Activated naive CD4-positive, alpha-beta T cell treated with anti-CD3 and anti-CD28 coated beads for 36 hours (primary cell): ENCODE measurements at regions not wholly inside any gene's neighbourhood (a gene's known extent, or its start where the extent isn't known, plus 50 kb on each side); places are given as distances from the start of the nearest gene placed in this dataset.

Experiments used
- CTCF ChIA-PET: fragments of 350-600 bp; sonication (Branson Sonifier 250); formaldehyde crosslinking; loops from one replicate; lab custom pipeline; 2021; ENCODE audit warnings: antibody characterized with exemption; lab: Charles Lee
- DNase-seq: peaks from one replicate; pipeline ENCODE4 v3.0.0-alpha.2; 2020
- H3K27ac Mint-ChIP-seq: one replicate; pipeline ENCODE4 v1.8.0; 2021; ENCODE audit warnings: mild to moderate bottlenecking, mixed read lengths
- H3K27me3 Mint-ChIP-seq: one replicate; pipeline ENCODE4 v1.8.0; 2021; ENCODE audit warnings: low read depth, mixed read lengths
- H3K36me3 Mint-ChIP-seq: one replicate; pipeline ENCODE4 v1.8.0; 2021; ENCODE audit warnings: low read depth, mixed read lengths
- H3K4me1 Mint-ChIP-seq: one replicate; pipeline ENCODE4 v1.8.0; 2021; ENCODE audit warnings: low read depth, mixed read lengths
- H3K4me3 Mint-ChIP-seq: one replicate; pipeline ENCODE4 v1.8.0; 2021; ENCODE audit warnings: mild to moderate bottlenecking, moderate library complexity, mixed read lengths
- H3K9me3 Mint-ChIP-seq: one replicate; pipeline ENCODE4 v1.8.0; 2021; ENCODE audit warnings: mixed read lengths
- intact Hi-C: fragments of 100-400 bp; cut with micrococcal nuclease; formaldehyde crosslinking; loops from one replicate; pipeline ENCODE4 v1.15.1; 2023

DNA sequence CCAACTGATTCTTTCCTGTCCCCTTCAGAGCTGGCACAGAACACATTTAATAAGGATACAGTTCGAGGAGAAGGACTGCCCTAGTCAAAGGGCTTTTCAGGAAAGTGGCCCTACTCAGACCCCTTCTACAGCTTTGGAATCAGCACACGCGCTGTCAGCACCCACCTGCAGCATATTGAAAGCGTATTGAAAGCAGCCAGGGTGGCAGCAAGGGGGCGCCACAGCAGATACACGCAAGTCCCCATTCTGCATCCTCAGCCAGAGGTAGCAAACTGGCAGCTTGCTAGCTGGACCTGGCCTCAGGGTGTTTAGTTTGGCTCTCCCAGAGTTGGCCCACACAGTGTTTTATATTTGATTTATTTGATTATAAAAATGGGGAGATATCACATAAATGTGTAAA lies 101.0 kb upstream of the NT5C1B start:
- H3K9me3 Mint-ChIP-seq, result no peaks in the 10 kb centered on the region
- CTCF ChIA-PET, result no interaction called here
- no peak overlapping the region for H3K27ac Mint-ChIP-seq
- no peak for DNase-seq
- H3K4me1 Mint-ChIP-seq, result no peaks in the 10 kb centered on the region
- no peak overlapping the region for H3K4me3 Mint-ChIP-seq
- H3K36me3 Mint-ChIP-seq, result peaks cover 9% of the 10 kb centered on the region
- no peaks in the 10 kb centered on the region for H3K27me3 Mint-ChIP-seq
- intact Hi-C loops, result no loop called here

- Mint-ChIP-seq H3K9me3 (no peaks in the 10 kb centered on the region), H3K27ac (no peak overlapping the region), H3K4me3 (no peak overlapping the region), H3K36me3 (no peaks in the 10 kb centered on the region), H3K27me3 (no peaks in the 10 kb centered on the region), H3K4me1 (peaks cover 4% of the 10 kb centered on the region)
- DNase-seq, result no peak
- intact Hi-C loops, result no loop called here
- CTCF ChIA-PET, result no interaction called here
Observed at GRCh38 chr2:18684206-18685038, 95.1 kb upstream of the NT5C1B start.

DNA sequence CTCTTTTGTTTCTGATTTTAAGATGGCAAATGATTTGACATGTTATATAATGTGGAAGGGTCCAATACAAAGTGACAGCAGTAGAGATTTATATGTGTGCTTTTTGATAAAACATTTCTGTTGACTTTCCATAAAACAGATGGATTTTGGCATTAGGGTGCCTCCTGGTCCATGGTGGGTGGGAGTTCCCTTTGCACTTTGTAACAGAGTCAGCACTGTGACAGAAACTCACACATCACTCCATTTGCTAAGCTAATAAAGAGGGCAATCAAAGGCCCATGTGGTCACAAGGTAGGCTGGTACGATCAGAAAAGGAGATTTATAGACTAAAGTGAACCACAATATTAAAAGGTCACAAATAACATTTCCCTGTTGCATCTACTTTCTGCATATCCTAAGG lies 93.3 kb upstream of the NT5C1B start:
- CTCF ChIA-PET, result no interaction called here
- intact Hi-C loops, result no loop called here
- H3K27me3 Mint-ChIP-seq, result no peaks in the 10 kb centered on the region
- H3K36me3 Mint-ChIP-seq, result peaks cover 4% of the 10 kb centered on the region
- peaks cover 4% of the 10 kb centered on the region for H3K4me1 Mint-ChIP-seq
- H3K9me3 Mint-ChIP-seq, result no peaks in the 10 kb centered on the region
- H3K4me3 Mint-ChIP-seq, result no peak overlapping the region
- no peak for DNase-seq
- no peak overlapping the region for H3K27ac Mint-ChIP-seq

GRCh38 chr2:18677280-18677679 lies 87.9 kb upstream of the NT5C1B start:
- H3K4me1 Mint-ChIP-seq, result peaks cover 2% of the 10 kb centered on the region

GRCh38 chr2:18674309-18674708 lies 84.9 kb upstream of the NT5C1B start:
- Mint-ChIP-seq H3K9me3 (peaks cover 33% of the 10 kb centered on the region), H3K27me3 (no peaks in the 10 kb centered on the region), H3K27ac (no peak overlapping the region), H3K4me3 (no peak overlapping the region), H3K4me1 (no peaks in the 10 kb centered on the region), H3K36me3 (peaks cover 37% of the 10 kb centered on the region)
- DNase-seq, result no peak
- intact Hi-C loops, result no loop called here
- CTCF ChIA-PET, result no interaction called here

More at GRCh38 chr2:18677280-18677679, 87.9 kb upstream of the NT5C1B start:
- intact Hi-C loops, result no loop called here
- Mint-ChIP-seq H3K36me3 (peaks cover 17% of the 10 kb centered on the region), H3K4me3 (no peak overlapping the region), H3K9me3 (peaks cover 22% of the 10 kb centered on the region), H3K27me3 (no peaks in the 10 kb centered on the region), H3K27ac (no peak overlapping the region)
- CTCF ChIA-PET, result no interaction called here
- no peak for DNase-seq

DNA sequence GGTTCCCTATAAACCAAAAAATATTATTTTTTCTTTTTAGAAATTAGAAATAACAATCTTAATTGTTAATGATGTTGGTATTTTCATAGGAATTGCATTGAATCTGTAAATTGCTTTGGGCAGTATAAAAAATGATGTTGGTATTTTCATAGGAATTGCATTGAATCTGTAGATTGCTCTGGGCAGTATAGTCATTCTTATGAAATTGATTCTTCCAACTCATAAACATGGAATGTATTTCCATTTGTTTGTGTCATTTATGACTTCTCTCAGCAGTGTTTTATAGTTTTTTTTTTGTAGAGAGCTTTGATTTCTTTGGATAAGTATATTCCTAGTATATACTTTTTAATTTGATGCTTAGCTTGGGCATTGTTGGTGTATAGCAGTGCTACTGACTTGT lies 82.0 kb upstream of the NT5C1B start:
- intact Hi-C loops, result no loop called here
- Mint-ChIP-seq H3K27me3 (no peaks in the 10 kb centered on the region), H3K27ac (no peak overlapping the region), H3K4me3 (no peak overlapping the region), H3K9me3 (peaks cover 38% of the 10 kb centered on the region), H3K36me3 (peaks cover 41% of the 10 kb centered on the region), H3K4me1 (no peaks in the 10 kb centered on the region)
- no peak for DNase-seq
- CTCF ChIA-PET, result no interaction called here

DNA sequence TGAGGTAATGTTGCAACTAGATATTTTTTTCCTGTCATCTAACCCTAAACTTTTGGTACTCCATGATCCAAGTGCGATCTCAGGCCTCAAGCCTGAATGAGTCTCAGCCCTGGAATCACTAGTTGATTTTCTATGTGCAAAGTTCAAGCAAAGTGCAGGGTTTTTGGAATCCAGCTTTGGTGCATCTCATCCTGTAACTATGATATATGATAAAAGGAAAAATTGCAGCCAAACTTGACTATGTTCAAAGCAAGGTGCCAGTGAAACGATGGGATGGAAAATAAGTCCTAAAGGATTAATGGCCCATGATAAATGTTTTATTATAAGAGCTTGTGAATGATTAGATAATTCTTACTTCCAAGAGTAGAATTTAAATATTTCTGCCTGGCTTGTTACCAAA lies 78.9 kb upstream of the NT5C1B start:
- no peaks in the 10 kb centered on the region for H3K27me3 Mint-ChIP-seq
- H3K36me3 Mint-ChIP-seq, result peaks cover 30% of the 10 kb centered on the region
- intact Hi-C loops, result no loop called here
- peaks cover 21% of the 10 kb centered on the region for H3K9me3 Mint-ChIP-seq
- DNase-seq, result no peak
- no peak overlapping the region for H3K27ac Mint-ChIP-seq
- H3K4me1 Mint-ChIP-seq, result no peaks in the 10 kb centered on the region
- CTCF ChIA-PET, result no interaction called here
- no peak overlapping the region for H3K4me3 Mint-ChIP-seq

- no peak overlapping the region for H3K27ac Mint-ChIP-seq
- no peaks in the 10 kb centered on the region for H3K4me1 Mint-ChIP-seq
- no peaks in the 10 kb centered on the region for H3K27me3 Mint-ChIP-seq
- peaks cover 6% of the 10 kb centered on the region for H3K9me3 Mint-ChIP-seq
- CTCF ChIA-PET, result no interaction called here
- peaks cover 14% of the 10 kb centered on the region for H3K36me3 Mint-ChIP-seq
- no peak overlapping the region for H3K4me3 Mint-ChIP-seq
- no peak for DNase-seq
- intact Hi-C loops, result no loop called here
Observed at GRCh38 chr2:18664421-18664820, 75.1 kb upstream of the NT5C1B start.

- peaks cover 11% of the 10 kb centered on the region for H3K36me3 Mint-ChIP-seq
- H3K27ac Mint-ChIP-seq, result no peak overlapping the region
- H3K4me3 Mint-ChIP-seq, result no peak overlapping the region
- intact Hi-C loops, result no loop called here
- CTCF ChIA-PET, result no interaction called here
- H3K27me3 Mint-ChIP-seq, result no peaks in the 10 kb centered on the region
- H3K9me3 Mint-ChIP-seq, result peaks cover 6% of the 10 kb centered on the region
- DNase-seq, result no peak
- no peaks in the 10 kb centered on the region for H3K4me1 Mint-ChIP-seq
Observed at GRCh38 chr2:18663861-18664260, 74.5 kb upstream of the NT5C1B start.

GRCh38 chr2:18662689-18663088 lies 73.3 kb upstream of the NT5C1B start:
- H3K4me1 Mint-ChIP-seq, result no peaks in the 10 kb centered on the region
- peaks cover 7% of the 10 kb centered on the region for H3K36me3 Mint-ChIP-seq
- H3K27me3 Mint-ChIP-seq, result no peaks in the 10 kb centered on the region
- H3K4me3 Mint-ChIP-seq, result no peak overlapping the region
- peak overlapping the region; percentile 40 for H3K27ac Mint-ChIP-seq
- CTCF ChIA-PET, result no interaction called here
- peaks cover 3% of the 10 kb centered on the region for H3K9me3 Mint-ChIP-seq
- intact Hi-C loops, result no loop called here
- no peak for DNase-seq

GRCh38 chr2:18659915-18660314 lies 70.5 kb upstream of the NT5C1B start:
- Mint-ChIP-seq H3K9me3 (no peaks in the 10 kb centered on the region), H3K4me3 (no peak overlapping the region), H3K36me3 (peaks cover 3% of the 10 kb centered on the region), H3K27me3 (no peaks in the 10 kb centered on the region), H3K4me1 (no peaks in the 10 kb centered on the region), H3K27ac (no peak overlapping the region)
- intact Hi-C loops, result no loop called here
- CTCF ChIA-PET, result no interaction called here
- DNase-seq, result no peak

GRCh38 chr2:18656048-18656447 lies 66.7 kb upstream of the NT5C1B start:
- no peaks in the 10 kb centered on the region for H3K9me3 Mint-ChIP-seq
- H3K36me3 Mint-ChIP-seq, result peaks cover 3% of the 10 kb centered on the region
- no peaks in the 10 kb centered on the region for H3K4me1 Mint-ChIP-seq
- DNase-seq, result no peak
- H3K4me3 Mint-ChIP-seq, result no peak overlapping the region
- intact Hi-C loops, result no loop called here
- H3K27me3 Mint-ChIP-seq, result no peaks in the 10 kb centered on the region
- no peak overlapping the region for H3K27ac Mint-ChIP-seq
- CTCF ChIA-PET, result no interaction called here
